Caco-2 (cell line): ENCODE measurements at regions not wholly inside any gene's neighbourhood (a gene's known extent, or its start where the extent isn't known, plus 50 kb on each side); places are given as distances from the start of the nearest gene placed in this dataset.
"Not testable (repeated sequence)": the region's sequence is repeated elsewhere in the genome, so short reads cannot be mapped to it uniquely, and the experiment has no call there.

Source experiments
- BruUV-seq: library from RNA; stranded (reverse); fragments of 400-500 nt; replicated peaks from 2 replicates; lab custom pipeline; 2021; lab: Mats Ljungman, UMichigan
- CTCF ChIA-PET: fragments of 300-600 bp; sonication (Branson Sonifier 250); formaldehyde crosslinking; loops from one replicate; lab custom pipeline; 2022; ENCODE audit warnings: antibody characterized with exemption; lab: Charles Lee
- POLR2A ChIA-PET: fragments of 300-600 bp; sonication (Branson Sonifier 250); formaldehyde crosslinking; loops from one replicate; lab custom pipeline; 2022; ENCODE audit warnings: antibody characterized with exemption; lab: Charles Lee
- DNase-seq, 2 experiments: peaks; one replicate each; pipeline versions ENCODE4 v3.0.0 to v3.0.0-alpha.2; 2020 to 2022
- H3K27me3 ChIP-seq: replicated peaks from 2 replicates; pipeline ENCODE4 v1.6.0; 2011; ENCODE audit warnings: low read length; ENCODE audit not compliant: control insufficient read depth, insufficient read depth
- H3K36me3 ChIP-seq: 2 replicates; pipeline ENCODE4 v1.5.1; 2011; ENCODE audit warnings: low read length; ENCODE audit not compliant: control insufficient read depth, insufficient read depth
- H3K4me1 ChIP-seq: fragments of 250-450 bp; sonication (Bioruptor Pico); 2 replicates; pipeline ENCODE4 v1.5.1; 2020; ENCODE audit warnings: mild to moderate bottlenecking
- H3K4me3 ChIP-seq: 2 replicates; pipeline ENCODE4 v1.5.1; 2011; ENCODE audit warnings: low read depth, mild to moderate bottlenecking, control low read depth, low read length
- H3K9me3 ChIP-seq: fragments of 250-450 bp; sonication (Bioruptor Pico); 2 replicates; pipeline ENCODE4 v1.5.1; 2020; ENCODE audit warnings: mild to moderate bottlenecking, moderate library complexity
- H3K27ac Mint-ChIP-seq: one replicate; pipeline ENCODE4 v1.8.0; 2022; ENCODE audit warnings: mixed read lengths; ENCODE audit not compliant: unreplicated experiment
- H3K27me3 Mint-ChIP-seq: one replicate; pipeline ENCODE4 v1.8.0; 2022; ENCODE audit warnings: mixed read lengths; ENCODE audit not compliant: insufficient read depth, unreplicated experiment
- H3K36me3 Mint-ChIP-seq: one replicate; pipeline ENCODE4 v1.8.0; 2022; ENCODE audit warnings: mild to moderate bottlenecking, mixed read lengths; ENCODE audit not compliant: insufficient read depth, unreplicated experiment
- H3K4me1 Mint-ChIP-seq: one replicate; pipeline ENCODE4 v1.8.0; 2022; ENCODE audit warnings: low read depth, mixed read lengths; ENCODE audit not compliant: unreplicated experiment
- H3K4me3 Mint-ChIP-seq: one replicate; pipeline ENCODE4 v1.8.0; 2022; ENCODE audit warnings: mild to moderate bottlenecking, moderate library complexity, mixed read lengths; ENCODE audit not compliant: unreplicated experiment
- H3K9me3 Mint-ChIP-seq: one replicate; pipeline ENCODE4 v1.8.0; 2022; ENCODE audit warnings: mixed read lengths; ENCODE audit not compliant: unreplicated experiment
- CTCF ChIP-seq, 2 experiments: fragments of 200-600 bp in 1 of 2; IDR thresholded peaks; 1 replicate in 1 of 2; 2 replicates in 1 of 2; pipeline versions ENCODE4 v1.5.1 to v1.8.0; 2011 to 2022; ENCODE audit warnings: antibody characterized with exemption in 1 of 2, control low read depth in 1 of 2, inconsistent platforms in 1 of 2, low read depth in 1 of 2, low read length in 1 of 2, mild to moderate bottlenecking in 1 of 2, moderate library complexity in 1 of 2; ENCODE audit not compliant: insufficient read depth in 1 of 2, severe bottlenecking in 1 of 2, unreplicated experiment in 1 of 2
- intact Hi-C: fragments of 100-400 bp; cut with micrococcal nuclease; formaldehyde crosslinking; loops from one replicate; pipeline ENCODE4 v1.10.0; 2022; ENCODE audit not compliant: unreplicated experiment

DNA sequence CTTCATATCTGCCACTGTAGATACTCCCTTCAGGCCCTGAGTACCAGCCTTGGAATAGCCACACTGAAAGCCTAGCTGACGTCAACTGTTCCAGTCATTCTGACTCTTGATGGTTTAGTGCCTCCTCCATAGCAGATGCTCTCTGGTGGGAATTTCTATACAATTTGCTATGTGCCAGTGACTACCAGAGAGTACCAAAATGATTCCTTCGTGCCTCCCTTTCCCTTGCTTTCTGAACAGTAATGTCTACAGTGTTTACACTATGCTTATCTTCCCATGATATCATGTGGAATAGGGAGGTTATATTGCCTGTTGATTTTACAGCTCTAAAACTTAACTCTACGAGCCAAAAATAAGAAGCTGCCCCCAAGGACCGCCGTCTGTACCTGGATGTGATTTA, 109.7 kb upstream of the GMNC start:
- Mint-ChIP-seq H3K36me3 (no peaks in the 10 kb centered on the region), H3K9me3 (no peaks in the 10 kb centered on the region), H3K4me3 (no peak overlapping the region), H3K4me1 (no peaks in the 10 kb centered on the region), H3K27me3 (peaks cover 2% of the 10 kb centered on the region), H3K27ac (no peak overlapping the region)
- BruUV-seq, result no TSS peak
- H3K36me3 ChIP-seq, result no peaks in the 10 kb centered on the region
- DNase-seq, result no peak
- H3K4me3 ChIP-seq, result no peak overlapping the region
- no peaks in the 10 kb centered on the region for H3K9me3 ChIP-seq
- no peaks in the 10 kb centered on the region for H3K27me3 ChIP-seq
- TF ChIP-seq CTCF (IDR thresholded peaks at IDR 0.05; ENCODE audit: insufficient read depth in 1 of 2, low read depth in 1 of 2, low read length in 1 of 2, severe bottlenecking in 1 of 2, unreplicated experiment in 1 of 2), result no peak
- intact Hi-C loops, result no loop called here
- ChIA-PET POLR2A (no interaction called here), CTCF (no interaction called here)
- no peaks in the 10 kb centered on the region for H3K4me1 ChIP-seq

GRCh38 chr3:190970560-190970959, 108.1 kb upstream of the GMNC start:
- H3K4me1 Mint-ChIP-seq, result no peaks in the 10 kb centered on the region
- H3K27me3 Mint-ChIP-seq, result peaks cover 3% of the 10 kb centered on the region
- TF ChIP-seq CTCF (IDR thresholded peaks at IDR 0.05; ENCODE audit: insufficient read depth in 1 of 2, low read depth in 1 of 2, low read length in 1 of 2, severe bottlenecking in 1 of 2, unreplicated experiment in 1 of 2), result no peak
- H3K36me3 Mint-ChIP-seq, result no peaks in the 10 kb centered on the region
- CTCF ChIA-PET, result no interaction called here
- intact Hi-C loops, result no loop called here
- no peaks in the 10 kb centered on the region for H3K4me1 ChIP-seq
- no peak for DNase-seq
- H3K9me3 ChIP-seq, result no peaks in the 10 kb centered on the region
- POLR2A ChIA-PET, result no interaction called here
- no peaks in the 10 kb centered on the region for H3K27me3 ChIP-seq
- no peak overlapping the region for H3K4me3 ChIP-seq
- no peaks in the 10 kb centered on the region for H3K9me3 Mint-ChIP-seq
- no TSS peak for BruUV-seq
- H3K36me3 ChIP-seq, result no peaks in the 10 kb centered on the region
- H3K4me3 Mint-ChIP-seq, result no peak overlapping the region
- H3K27ac Mint-ChIP-seq, result no peak overlapping the region

- H3K36me3 ChIP-seq, result no peaks in the 10 kb centered on the region
- H3K9me3 ChIP-seq, result no peaks in the 10 kb centered on the region
- TF ChIP-seq CTCF (IDR thresholded peaks at IDR 0.05; ENCODE audit: insufficient read depth in 1 of 2, low read depth in 1 of 2, low read length in 1 of 2, severe bottlenecking in 1 of 2, unreplicated experiment in 1 of 2), result no peak
- Mint-ChIP-seq H3K27me3 (peaks cover 3% of the 10 kb centered on the region), H3K9me3 (no peaks in the 10 kb centered on the region), H3K27ac (no peak overlapping the region), H3K36me3 (no peaks in the 10 kb centered on the region), H3K4me3 (no peak overlapping the region), H3K4me1 (no peaks in the 10 kb centered on the region)
- ChIA-PET CTCF (no interaction called here), POLR2A (no interaction called here)
- no peaks in the 10 kb centered on the region for H3K27me3 ChIP-seq
- no TSS peak for BruUV-seq
- no peak for DNase-seq
- no peak overlapping the region for H3K4me3 ChIP-seq
- intact Hi-C loops, result no loop called here
- no peaks in the 10 kb centered on the region for H3K4me1 ChIP-seq
Observed at GRCh38 chr3:190968616-190969015, 106.1 kb upstream of the GMNC start.

DNA sequence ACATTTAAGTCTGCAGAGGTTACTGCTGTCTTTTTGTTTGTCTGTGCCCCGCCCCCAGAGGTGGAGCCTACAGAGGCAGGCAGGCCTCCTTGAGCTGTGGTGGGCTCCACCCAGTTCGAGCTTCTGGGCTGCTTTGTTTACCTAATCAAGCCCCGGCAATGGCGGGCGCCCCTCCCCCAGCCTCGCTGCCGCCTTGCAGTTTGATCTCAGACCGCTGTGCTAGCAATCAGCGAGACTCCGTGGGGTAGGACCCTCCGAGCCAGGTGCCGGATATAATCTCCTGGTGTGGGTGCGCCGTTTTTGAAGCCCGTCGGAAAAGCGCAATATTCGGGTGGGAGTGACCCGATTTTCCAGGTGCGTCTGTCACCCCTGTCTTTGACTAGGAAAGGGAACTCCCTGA, 102.4 kb upstream of the GMNC start:
- DNase-seq, H3K27ac Mint-ChIP-seq, CTCF ChIA-PET, H3K9me3 Mint-ChIP-seq, H3K9me3 ChIP-seq, POLR2A ChIA-PET, H3K4me3 ChIP-seq, intact Hi-C loops, H3K4me1 ChIP-seq, H3K4me3 Mint-ChIP-seq, H3K36me3 Mint-ChIP-seq, H3K4me1 Mint-ChIP-seq, H3K27me3 ChIP-seq, H3K36me3 ChIP-seq, H3K27me3 Mint-ChIP-seq, BruUV-seq: not testable (repeated sequence)
